IPS-20b (cell line): ENCODE measurements at regions not wholly inside any gene's neighbourhood (a gene's known extent, or its start where the extent isn't known, plus 50 kb on each side); places are given as distances from the start of the nearest gene placed in this dataset.

Experiments
- H3K27ac ChIP-seq: one replicate; pipeline ENCODE4 v1.5.1; 2013; ENCODE audit warnings: low read length
- H3K27me3 ChIP-seq: 2 replicates; pipeline ENCODE4 v1.6.1; 2013; ENCODE audit warnings: mild to moderate bottlenecking, low read length, inconsistent platforms; ENCODE audit not compliant: insufficient read depth
- H3K36me3 ChIP-seq: 2 replicates; pipeline ENCODE4 v1.6.1; 2013; ENCODE audit warnings: low read depth, mild to moderate bottlenecking, inconsistent platforms, low read length, moderate library complexity; ENCODE audit not compliant: insufficient read depth
- H3K4me1 ChIP-seq: 2 replicates; pipeline ENCODE4 v1.6.1; 2013; ENCODE audit warnings: mild to moderate bottlenecking, control low read depth, inconsistent platforms, low read length, moderate library complexity; ENCODE audit not compliant: insufficient read depth
- H3K4me3 ChIP-seq: 2 replicates; pipeline ENCODE4 v1.5.1; 2013; ENCODE audit warnings: mild to moderate bottlenecking, low read length, inconsistent platforms
- H3K9ac ChIP-seq: 2 replicates; pipeline ENCODE4 v1.6.1; 2013; ENCODE audit warnings: low read depth, mild to moderate bottlenecking, inconsistent platforms, low read length, moderate library complexity
- H3K9me3 ChIP-seq: 2 replicates; pipeline ENCODE4 v1.6.1; 2013; ENCODE audit warnings: mild to moderate bottlenecking, low read depth, low read length, inconsistent platforms; ENCODE audit not compliant: insufficient read depth

- H3K27me3 ChIP-seq, result no peaks in the 10 kb centered on the region
- H3K27ac ChIP-seq, result no peak overlapping the region
- H3K4me3 ChIP-seq, result no peak overlapping the region
- no peaks in the 10 kb centered on the region for H3K4me1 ChIP-seq
- no peaks in the 10 kb centered on the region for H3K36me3 ChIP-seq
- H3K9ac ChIP-seq, result no peak overlapping the region
- peaks cover 7% of the 10 kb centered on the region; the same call in 1 of the 2 replicates for H3K9me3 ChIP-seq
Measured at GRCh38 chr9:107685376-107685775, 195.8 kb upstream of the KLF4 start.

DNA sequence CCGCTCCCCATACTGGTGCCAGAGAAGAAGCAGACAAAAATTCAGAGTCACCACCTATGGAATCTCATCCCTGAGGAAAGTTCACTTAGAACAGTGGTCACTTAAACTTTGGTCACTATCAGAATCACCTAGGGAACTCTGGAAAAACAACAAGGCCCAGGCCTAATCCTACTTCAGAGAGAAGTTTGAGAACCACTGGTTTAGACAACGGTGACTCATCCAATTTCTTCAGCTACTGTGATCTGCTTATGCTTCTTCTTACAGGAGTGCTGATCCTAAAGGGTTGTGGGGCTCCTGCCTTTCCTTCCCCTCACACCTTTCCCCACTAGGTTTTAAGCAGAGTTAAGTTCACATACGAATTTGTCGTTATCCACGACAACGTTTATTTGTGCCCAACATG lies 194.7 kb upstream of the KLF4 start:
- no peak overlapping the region for H3K4me3 ChIP-seq
- H3K36me3 ChIP-seq, result no peaks in the 10 kb centered on the region
- H3K9ac ChIP-seq, result no peak overlapping the region
- no peak overlapping the region for H3K27ac ChIP-seq
- no peaks in the 10 kb centered on the region for H3K4me1 ChIP-seq
- H3K27me3 ChIP-seq, result no peaks in the 10 kb centered on the region
- H3K9me3 ChIP-seq, result peaks cover 6% of the 10 kb centered on the region; the same call in 1 of the 2 replicates

DNA sequence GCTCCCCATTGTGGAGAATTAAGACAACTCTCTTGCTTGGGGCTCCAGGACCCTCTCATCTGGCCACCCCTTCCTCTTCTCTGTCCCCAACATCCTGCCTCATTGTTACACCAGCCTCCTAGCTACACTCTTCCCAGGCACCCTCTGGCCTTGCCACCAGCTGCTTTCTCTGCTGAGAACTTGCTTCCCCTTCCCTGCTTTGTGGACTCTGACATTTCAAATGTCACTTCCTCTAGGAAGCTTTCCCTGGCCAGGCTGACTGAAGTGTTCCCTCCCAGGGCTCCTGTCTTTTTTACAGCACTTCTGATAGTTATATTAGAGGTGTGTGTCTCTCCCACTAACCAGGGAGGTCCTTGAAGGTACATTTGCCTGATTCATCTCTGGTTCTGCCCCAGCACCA lies 194.0 kb upstream of the KLF4 start:
- H3K27ac ChIP-seq, result no peak overlapping the region
- no peaks in the 10 kb centered on the region for H3K27me3 ChIP-seq
- H3K36me3 ChIP-seq, result no peaks in the 10 kb centered on the region
- H3K9me3 ChIP-seq, result no peaks in the 10 kb centered on the region
- no peaks in the 10 kb centered on the region for H3K4me1 ChIP-seq
- H3K4me3 ChIP-seq, result no peak overlapping the region
- H3K9ac ChIP-seq, result no peak overlapping the region

DNA sequence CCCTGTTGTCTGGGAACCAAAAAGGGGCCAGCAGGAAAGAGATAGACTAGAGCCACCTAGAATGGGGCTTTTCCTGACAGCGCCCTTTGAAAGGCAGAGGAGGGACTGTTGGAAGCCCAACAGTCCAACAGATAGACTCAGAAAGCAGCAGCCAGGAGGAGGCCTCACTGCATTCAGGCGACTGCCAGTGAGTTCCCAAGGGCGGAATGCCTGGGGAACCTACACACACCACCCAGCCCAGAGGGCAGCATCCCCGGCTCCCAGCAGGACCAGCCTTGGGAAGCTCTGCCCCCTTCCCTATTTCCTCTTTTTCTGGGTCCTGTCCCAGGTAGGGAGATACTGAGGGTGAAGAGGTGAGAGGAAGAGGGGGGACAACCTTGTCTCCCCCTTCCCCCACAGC lies 192.4 kb upstream of the KLF4 start:
- no peaks in the 10 kb centered on the region for H3K36me3 ChIP-seq
- no peaks in the 10 kb centered on the region for H3K4me1 ChIP-seq
- no peak overlapping the region for H3K27ac ChIP-seq
- H3K27me3 ChIP-seq, result no peaks in the 10 kb centered on the region
- H3K4me3 ChIP-seq, result no peak overlapping the region
- no peaks in the 10 kb centered on the region for H3K9me3 ChIP-seq
- H3K9ac ChIP-seq, result no peak overlapping the region

- H3K9me3 ChIP-seq, result no peaks in the 10 kb centered on the region
- H3K27ac ChIP-seq, result peak overlapping the region; percentile 41
- H3K4me1 ChIP-seq, result peaks cover 16% of the 10 kb centered on the region
- H3K9ac ChIP-seq, result peak overlapping the region; percentile 43; the same call in 1 of the 2 replicates
- H3K27me3 ChIP-seq, result no peaks in the 10 kb centered on the region
- no peaks in the 10 kb centered on the region for H3K36me3 ChIP-seq
- H3K4me3 ChIP-seq, result no peak overlapping the region
Measured at GRCh38 chr9:107675351-107676259, 186.0 kb upstream of the KLF4 start.

GRCh38 chr9:107674721-107675277 lies 185.2 kb upstream of the KLF4 start:
- no peaks in the 10 kb centered on the region for H3K36me3 ChIP-seq
- peak overlapping the region; percentile 43; the same call in 1 of the 2 replicates for H3K9ac ChIP-seq
- peak overlapping the region; percentile 30; the same call in 1 of the 2 replicates for H3K4me3 ChIP-seq
- peak overlapping the region; percentile 41 for H3K27ac ChIP-seq
- no peaks in the 10 kb centered on the region for H3K27me3 ChIP-seq
- peaks cover 16% of the 10 kb centered on the region for H3K4me1 ChIP-seq
- no peaks in the 10 kb centered on the region for H3K9me3 ChIP-seq

DNA sequence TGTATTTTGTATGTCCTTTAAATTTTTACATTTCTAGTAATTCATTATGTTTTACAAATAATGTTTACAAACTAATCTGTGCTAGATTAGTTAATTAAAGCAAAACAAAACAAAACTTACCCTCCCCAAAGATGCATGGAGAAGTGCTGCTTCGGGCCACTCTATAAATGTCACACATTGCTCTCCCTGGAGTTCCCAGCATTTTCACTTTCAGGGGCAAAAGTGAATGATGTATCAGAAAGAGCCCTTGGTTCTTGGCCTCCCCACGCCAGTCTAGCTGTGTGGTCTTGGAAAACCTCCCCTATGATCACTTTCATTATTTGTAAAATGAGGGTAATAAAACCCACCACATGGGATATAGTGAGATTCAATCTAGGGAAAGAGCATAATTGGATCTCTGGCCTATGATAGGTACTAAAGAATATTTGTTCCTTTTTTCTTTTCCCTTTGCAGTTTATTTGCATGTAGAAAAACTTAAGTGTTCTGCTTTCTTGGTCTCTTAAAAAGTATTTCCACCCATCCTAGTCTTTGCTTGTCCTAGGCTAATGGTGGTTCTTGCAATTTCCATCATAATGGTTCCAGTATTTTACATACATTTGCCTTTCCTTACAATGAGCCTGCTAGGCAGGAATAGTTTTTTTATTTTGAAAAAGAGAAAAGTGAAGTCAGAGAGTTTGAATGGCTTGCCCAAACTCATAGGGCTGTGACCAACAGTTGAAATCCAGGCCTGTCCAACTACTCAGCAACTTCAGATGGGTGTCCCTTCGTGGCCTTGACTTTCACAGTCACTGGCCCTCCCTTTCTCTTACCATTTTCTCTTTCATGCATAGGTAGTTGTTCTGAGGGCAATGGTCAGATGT lies 184.5 kb upstream of the KLF4 start:
- H3K4me1 ChIP-seq, result peaks cover 16% of the 10 kb centered on the region
- peak overlapping the region; percentile 41 for H3K27ac ChIP-seq
- H3K36me3 ChIP-seq, result no peaks in the 10 kb centered on the region
- H3K9ac ChIP-seq, result peak overlapping the region; percentile 43; the same call in 1 of the 2 replicates
- H3K9me3 ChIP-seq, result no peaks in the 10 kb centered on the region
- H3K4me3 ChIP-seq, result peak overlapping the region; percentile 30; the same call in 1 of the 2 replicates
- H3K27me3 ChIP-seq, result no peaks in the 10 kb centered on the region

GRCh38 chr9:107671588-107671987 lies 182.0 kb upstream of the KLF4 start:
- no peaks in the 10 kb centered on the region for H3K27me3 ChIP-seq
- no peak overlapping the region for H3K27ac ChIP-seq
- no peak overlapping the region for H3K9ac ChIP-seq
- peaks cover 16% of the 10 kb centered on the region for H3K4me1 ChIP-seq
- H3K4me3 ChIP-seq, result no peak overlapping the region
- no peaks in the 10 kb centered on the region for H3K9me3 ChIP-seq
- no peaks in the 10 kb centered on the region for H3K36me3 ChIP-seq

DNA sequence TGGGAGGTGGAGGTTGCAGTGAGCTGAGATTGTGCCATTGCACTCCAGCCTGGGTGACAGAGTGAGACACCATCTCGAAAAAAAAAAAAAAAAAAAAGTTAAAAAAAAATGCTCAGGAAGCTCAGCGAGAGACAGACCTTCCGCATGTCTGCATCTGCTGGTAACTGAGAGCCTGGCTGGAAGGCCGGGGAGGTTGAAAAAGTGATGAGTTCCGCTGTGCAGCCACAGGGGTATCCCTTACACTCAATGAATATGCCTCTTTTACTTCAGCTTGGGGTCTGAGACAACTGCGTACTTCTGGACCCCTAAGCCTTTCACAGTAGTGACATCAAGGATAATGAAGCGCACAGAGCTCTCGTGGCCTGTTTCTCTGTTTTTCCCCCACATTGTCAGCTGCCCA lies 179.9 kb upstream of the KLF4 start:
- no peak overlapping the region for H3K27ac ChIP-seq

DNA sequence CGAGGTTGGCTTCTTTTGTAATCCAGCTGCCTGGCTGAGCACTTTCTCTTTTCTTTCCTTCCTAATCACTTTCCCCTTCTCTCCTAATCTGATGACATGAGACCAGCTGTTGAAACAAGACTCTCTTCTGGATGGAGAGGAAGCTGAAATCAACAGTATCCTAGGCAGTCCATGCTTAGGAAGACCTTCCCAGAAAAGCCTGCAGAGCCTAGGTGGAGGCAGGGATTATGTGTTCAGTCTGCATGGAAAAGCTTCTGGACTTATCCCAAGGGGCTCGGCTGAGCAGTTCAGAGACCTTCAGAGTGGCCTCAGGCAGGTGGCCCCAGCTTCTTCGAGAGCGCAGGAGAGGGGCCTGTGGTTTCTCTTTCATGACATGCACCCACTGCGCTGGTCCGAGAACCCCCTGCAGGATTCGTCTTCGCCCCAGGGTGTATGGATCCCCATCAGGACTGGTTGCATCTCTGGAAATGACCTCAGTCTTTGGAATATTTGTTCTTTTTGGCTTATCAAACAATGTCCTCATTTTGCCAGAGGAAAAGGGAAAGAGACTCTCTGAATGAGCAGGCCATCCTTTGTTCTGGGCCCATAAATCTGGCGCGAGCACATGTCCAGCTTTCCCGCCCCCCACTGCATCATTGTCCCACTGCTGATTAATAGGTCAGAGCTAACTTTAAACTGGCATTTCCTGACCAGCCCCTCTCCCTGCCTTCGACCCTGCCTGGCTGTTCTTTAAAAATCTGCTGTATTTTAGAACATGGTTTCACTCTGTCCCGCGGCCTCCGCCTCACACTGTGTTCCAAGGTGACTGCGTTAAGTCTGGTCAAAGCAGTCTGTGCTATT lies 177.9 kb upstream of the KLF4 start:
- Histone ChIP-seq H3K9me3 (no peaks in the 10 kb centered on the region), H3K27ac (no peak overlapping the region), H3K36me3 (no peaks in the 10 kb centered on the region), H3K4me3 (no peak overlapping the region), H3K4me1 (peaks cover 4% of the 10 kb centered on the region; the same call in 1 of the 2 replicates), H3K27me3 (no peaks in the 10 kb centered on the region), H3K9ac (no peak overlapping the region)

More for the DNA sequence above, 179.9 kb upstream of the KLF4 start:
- Histone ChIP-seq H3K27me3 (no peaks in the 10 kb centered on the region), H3K9me3 (no peaks in the 10 kb centered on the region), H3K4me3 (no peak overlapping the region), H3K9ac (no peak overlapping the region), H3K4me1 (peaks cover 10% of the 10 kb centered on the region), H3K36me3 (no peaks in the 10 kb centered on the region)

DNA sequence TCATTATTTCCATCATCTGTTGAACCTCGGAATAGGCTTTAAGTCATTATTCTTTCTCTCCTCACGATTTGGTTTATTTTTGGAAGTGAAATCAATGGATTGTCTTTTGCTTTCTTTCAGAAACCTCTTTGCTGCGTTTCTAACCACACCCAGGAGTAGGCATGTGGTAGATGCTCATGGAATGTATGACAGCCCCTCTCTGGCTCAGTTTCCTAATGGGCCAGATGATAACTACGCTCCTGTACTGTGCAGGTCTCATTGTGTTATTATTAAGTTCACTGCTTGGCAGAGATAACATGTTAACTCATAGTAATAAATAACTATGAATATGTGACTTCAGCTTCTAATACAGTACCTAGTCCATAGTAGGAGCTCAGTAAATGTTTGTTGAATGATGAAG lies 175.5 kb upstream of the KLF4 start:
- H3K27ac ChIP-seq, result no peak overlapping the region
- H3K4me3 ChIP-seq, result no peak overlapping the region
- H3K4me1 ChIP-seq, result peaks cover 4% of the 10 kb centered on the region; the same call in 1 of the 2 replicates
- H3K9me3 ChIP-seq, result no peaks in the 10 kb centered on the region
- no peaks in the 10 kb centered on the region for H3K27me3 ChIP-seq
- H3K36me3 ChIP-seq, result no peaks in the 10 kb centered on the region
- H3K9ac ChIP-seq, result no peak overlapping the region
